DLD1 (cell line): ENCODE measurements at regions not wholly inside any gene's neighbourhood (a gene's known extent, or its start where the extent isn't known, plus 50 kb on each side); places are given as distances from the start of the nearest gene placed in this dataset.

Source experiments
- in situ Hi-C: cut with HindIII; loops from 2 replicates; pipeline ENCODE4 v1.10.0; 2017; ENCODE audit warnings: low sequenced_read_pairs

DNA sequence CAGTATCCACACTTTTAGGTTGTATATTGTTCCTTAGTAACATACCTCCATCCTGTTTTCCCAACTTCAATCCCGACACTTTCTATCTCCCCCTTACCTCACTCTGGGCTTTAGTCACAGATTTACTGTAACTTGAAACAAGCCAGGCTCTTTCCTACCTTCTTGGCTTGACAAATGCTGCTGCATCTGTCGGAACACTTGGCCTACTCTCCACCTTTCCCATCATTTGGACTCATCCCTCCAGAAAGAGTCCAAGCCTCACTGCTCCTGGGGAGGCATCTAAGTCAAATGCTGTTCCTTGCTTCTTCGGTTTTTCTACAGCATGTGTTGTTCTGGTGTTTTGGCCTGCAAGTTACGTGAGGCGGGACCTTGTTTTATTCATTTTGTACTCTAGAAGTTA, 142.4 kb downstream of the DACT1 start:
- in situ Hi-C loops = no loop called here

- in situ Hi-C loops = no loop called here
Observed at GRCh38 chr14:58780605-58781004, 142.8 kb downstream of the DACT1 start.

DNA sequence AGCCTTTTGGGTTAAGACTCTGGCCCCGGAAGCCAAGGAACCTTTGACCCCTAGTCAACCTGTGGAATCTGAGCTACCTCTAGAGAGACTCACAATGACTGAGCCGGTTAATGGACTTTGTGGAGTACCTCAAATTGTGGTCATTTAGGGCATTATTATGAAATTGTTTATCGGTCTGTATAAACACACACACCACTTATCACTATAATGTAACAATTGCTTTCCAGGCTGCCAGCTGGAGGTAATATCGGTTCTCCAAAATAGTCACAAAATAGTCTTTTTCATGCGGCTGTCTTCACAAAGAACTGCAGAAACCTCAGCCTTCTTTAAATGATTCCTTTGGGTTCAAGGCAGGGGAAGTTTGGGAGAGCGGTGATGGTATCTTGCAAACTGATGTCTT, 144.2 kb downstream of the DACT1 start:
- in situ Hi-C loops = no loop called here

- in situ Hi-C loops = no loop called here
Observed at GRCh38 chr14:58783792-58784511, 146.2 kb downstream of the DACT1 start.

- in situ Hi-C loops = no loop called here
Observed at GRCh38 chr14:58784931-58785330, 147.2 kb downstream of the DACT1 start.

DNA sequence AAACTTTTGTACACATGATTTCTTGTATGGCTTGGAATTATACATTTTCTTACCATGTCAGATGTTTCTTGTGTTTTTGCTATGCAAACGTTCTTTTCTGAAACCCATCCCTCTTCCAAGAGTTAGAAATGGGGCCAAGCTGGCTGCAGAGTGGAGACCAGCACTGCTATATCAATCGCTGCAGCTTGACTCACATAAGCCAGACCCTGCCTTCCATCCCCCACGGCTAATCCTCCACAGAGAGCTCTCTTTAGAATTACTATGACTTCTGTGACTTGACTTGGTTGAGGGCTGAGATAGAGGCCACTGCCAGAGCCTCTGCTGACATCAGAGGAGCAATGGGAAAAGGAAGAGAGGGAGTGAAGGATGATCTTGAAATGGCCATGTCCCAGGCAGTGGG, 147.9 kb downstream of the DACT1 start:
- in situ Hi-C loops = no loop called here

GRCh38 chr14:58787592-58787991, 149.8 kb downstream of the DACT1 start:
- in situ Hi-C loops = no loop called here

- in situ Hi-C loops = no loop called here
Observed at GRCh38 chr14:58788655-58789503, 151.1 kb downstream of the DACT1 start.

DNA sequence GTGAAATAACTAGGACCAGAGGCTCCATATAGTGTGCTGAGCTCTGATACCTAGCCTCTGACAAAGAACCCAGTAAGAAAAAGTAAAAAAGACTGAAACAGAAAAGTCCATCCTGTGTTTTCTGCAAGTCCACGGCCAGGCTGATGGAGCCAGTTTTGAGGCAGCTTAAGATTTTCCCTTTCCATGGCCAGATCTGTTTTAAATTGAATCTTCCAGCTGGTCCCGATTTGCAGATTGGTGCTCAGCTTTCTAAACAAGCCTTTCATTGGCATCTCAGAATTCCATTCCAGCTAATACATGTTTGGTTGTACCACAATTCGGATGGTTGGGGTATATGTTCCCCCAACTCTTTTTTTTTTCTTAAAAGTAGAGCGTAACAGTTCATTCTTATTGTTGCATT, 152.0 kb downstream of the DACT1 start:
- in situ Hi-C loops = no loop called here

- in situ Hi-C loops = no loop called here
Observed at GRCh38 chr14:58792416-58792815, 154.7 kb downstream of the DACT1 start.

DNA sequence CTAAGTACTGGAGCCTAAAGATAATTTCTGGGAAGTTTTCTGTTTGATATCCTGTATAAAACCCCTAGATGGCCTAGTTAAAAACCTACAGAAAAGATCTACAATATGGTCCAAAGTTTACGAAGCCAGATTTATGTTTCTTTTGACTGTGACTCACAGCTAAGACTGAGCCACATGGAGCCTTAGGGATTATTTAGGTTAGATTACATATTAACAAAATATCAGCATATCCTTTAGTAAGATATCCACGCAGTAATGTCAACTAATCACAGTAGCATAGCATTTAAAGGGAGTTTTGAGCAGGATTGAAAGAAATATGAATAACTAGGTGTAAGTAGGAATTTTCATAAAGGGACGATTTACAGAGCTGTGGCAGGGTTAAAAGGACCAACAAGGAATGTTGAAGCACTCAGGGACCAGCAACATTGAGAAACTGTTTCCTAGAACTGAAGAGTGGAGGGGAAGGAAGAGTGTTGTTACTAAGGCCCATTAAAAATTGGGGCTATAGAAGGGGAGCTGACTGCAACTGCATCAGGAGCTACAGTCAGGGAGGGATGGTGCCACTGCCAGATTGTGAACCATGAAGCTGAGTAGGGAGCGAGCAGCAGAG, 155.5 kb downstream of the DACT1 start:
- in situ Hi-C loops = no loop called here

GRCh38 chr14:58794993-58795762, 157.4 kb downstream of the DACT1 start:
- in situ Hi-C loops = no loop called here

DNA sequence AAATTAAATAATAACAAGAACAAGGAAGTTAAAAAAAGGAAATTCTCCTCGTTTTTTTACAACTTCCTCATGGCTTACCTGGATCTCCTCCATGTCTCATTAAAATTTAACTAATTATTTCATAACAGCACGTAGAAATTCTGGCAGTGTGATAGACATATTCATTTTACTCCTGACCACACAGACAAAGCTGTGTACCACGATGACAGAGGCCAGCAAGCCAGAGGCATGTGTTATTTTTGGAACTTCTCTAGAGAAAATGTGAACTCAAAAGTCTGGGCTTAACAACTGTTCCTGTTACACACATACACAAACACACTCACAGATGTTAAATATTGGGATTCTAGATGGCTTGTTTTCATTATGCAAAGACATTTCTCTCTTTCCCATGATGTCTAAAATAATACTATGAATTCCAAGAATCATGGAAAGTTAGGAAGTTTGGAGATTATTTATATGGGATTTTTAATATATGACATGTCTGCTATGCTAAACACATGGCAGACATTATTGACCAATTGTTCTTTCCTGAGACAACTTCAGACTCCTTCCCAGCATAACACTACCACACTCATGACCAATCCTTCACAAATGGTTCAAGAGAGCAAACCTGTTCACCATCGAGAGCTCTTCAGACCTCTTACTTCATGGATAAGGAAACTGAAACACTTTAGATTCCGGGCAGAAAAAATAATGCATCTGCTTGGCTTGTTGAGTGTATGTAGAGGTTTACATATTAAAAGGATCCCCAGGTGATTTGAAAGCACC, 158.7 kb downstream of the DACT1 start:
- in situ Hi-C loops = no loop called here

DNA sequence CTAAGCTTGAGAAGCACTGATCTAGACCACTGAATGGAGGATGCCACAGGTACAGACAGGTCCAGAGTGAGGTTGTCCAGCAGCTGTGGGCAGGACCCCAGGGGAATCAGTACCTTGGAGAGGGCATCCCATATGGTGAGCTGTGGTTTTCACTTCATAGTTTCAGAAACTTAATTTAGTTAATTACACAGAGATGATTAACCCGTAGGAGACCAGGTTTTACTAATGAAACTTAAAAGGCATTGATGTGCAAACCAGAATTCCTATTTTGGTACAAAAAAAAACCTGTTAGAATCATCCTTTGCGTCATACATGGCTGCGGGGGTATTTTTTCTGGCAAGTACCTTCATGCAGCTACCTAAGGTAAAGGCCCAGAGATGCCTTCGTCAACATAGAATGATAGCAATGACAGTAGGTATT, 159.3 kb downstream of the DACT1 start:
- in situ Hi-C loops = no loop called here

DNA sequence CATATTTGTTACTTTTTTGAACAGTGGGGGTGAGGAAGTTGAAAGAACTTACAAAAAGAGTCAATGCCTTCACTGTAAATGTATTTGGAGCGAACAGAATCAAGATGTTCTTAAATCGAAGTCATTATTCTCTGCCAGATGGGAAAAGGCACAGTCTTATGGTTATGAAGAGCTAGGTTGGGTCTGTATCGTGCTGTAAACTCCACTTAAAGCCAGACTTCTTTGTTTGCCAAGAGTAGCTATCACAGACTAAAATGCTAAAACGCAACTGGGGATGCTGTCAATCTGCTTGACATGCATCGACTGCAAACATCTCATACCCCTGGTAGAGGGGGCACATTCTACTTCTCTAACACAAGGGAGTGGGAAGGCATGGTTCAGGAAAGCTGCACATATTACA, 160.4 kb downstream of the DACT1 start:
- in situ Hi-C loops = no loop called here

DNA sequence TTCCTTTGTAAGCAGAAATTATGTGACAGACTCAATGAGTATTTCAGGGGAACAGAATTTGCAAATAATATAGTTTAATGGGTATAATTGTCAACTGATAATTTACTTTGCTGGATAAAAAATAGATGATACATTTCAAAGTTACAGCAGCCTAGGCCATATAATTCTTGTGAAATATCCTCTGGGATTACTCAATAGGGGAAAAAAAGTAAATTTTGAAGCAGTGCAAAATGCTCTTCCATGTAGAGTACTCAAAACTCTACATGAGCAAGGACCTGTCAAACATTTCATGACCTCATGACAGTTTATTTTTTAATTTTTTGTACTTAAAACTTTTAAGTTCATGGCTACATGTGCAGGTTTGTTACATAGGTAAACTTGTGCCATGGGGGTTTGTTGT, 163.3 kb downstream of the DACT1 start:
- in situ Hi-C loops = no loop called here

DNA sequence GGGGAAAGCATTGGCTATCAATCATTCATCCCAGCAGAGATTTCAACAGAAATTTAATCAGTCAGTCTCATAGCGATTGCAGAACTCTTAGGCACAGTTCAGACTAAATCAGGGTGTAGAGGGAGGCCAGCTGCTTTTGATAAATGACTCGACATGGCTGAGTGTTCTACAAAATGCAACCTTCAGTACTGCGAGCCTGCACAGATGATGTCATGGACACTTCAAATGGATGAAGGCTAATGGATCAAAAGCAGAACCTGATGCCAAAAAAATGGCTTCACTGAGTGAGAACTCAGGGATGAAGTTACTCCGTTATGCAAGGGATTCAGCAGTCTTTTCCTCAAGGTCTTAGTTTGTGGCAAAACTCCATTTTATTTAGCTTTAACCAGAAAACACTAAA, 167.3 kb downstream of the DACT1 start:
- in situ Hi-C loops = no loop called here

DNA sequence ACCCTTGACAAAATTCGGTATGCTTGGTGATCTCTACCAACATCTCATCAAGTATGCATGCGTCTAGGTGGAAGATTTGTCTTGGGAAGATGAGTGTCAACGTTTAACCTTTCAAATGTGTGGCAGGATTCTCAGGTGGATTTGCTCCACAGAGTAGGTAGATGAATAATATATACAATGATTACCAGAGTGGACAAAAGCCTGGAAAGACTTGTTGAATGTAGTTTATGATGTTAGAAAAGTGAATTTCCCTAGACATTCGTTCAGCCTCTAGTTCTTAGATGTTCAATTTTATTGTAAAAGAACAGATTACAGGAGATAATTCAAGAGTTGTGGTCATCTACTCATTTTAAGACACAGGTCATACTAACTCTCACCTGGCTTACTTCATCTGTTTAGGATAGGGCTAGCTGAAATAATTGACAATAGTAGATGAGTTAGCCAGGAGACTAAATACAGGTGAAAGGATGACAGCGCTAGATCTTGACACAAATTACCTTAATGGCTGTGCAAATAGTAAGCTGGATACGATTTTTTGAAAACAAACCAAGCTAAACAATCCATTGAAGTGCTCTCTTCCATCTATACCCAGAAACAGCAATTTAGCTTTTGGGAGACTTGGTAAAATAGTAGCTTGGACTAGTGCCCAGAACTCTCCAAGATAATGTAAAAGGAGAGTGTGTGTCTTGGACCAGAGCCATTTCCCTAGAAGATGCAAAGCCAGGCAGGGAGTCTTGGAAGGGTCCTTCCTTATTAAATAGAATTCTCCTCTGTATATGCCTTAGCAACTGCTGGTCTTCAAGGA, 168.0 kb downstream of the DACT1 start:
- in situ Hi-C loops = no loop called here

DNA sequence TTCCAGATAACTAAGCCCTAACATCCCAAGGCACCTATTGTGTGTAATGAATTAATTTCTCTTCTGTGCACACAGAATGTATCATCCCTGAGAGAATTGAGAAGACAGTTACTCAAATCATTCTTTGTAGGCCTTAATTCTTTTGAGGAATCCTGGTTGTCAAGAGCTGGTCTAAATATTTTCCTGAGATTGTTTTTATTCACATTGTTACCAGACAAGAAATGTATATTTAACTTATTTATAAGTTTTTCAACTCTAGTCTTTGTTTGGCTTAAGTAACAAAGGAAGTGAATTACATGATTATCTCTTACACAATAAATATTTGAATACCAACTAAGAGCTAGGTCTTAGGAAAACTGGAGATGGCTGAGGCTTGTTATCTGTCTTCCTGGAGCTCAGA, 169.4 kb downstream of the DACT1 start:
- in situ Hi-C loops = no loop called here

DNA sequence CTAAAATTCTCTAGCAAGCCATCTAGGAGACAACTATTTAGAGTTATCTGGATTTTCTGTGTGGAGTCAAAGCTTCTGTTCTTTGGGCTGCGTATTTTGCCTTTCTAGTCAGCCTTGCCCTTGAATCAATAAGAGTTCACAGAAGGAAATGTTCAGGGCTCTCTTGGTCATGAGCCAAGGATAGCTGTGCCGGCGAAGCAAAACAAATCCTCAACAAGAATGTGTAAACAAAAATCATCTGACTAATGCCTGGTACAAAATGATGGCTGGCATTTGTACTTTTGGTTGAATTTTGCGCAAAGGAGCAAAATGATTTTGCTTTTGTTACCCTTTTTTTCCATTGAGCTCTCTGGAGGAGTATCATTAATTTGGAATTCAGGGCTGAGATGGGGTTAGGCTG, 171.1 kb downstream of the DACT1 start:
- in situ Hi-C loops = no loop called here
